Common myeloid progenitor, CD34-positive (primary cell): ENCODE measurements at regions not wholly inside any gene's neighbourhood (a gene's known extent, or its start where the extent isn't known, plus 50 kb on each side); places are given as distances from the start of the nearest gene placed in this dataset.

Experiments used
- CTCF ChIA-PET: fragments of 350-600 bp; sonication (Branson Sonifier 250); formaldehyde crosslinking; loops from one replicate; lab custom pipeline; 2021; ENCODE audit warnings: antibody characterized with exemption; lab: Charles Lee
- POLR2A ChIA-PET: fragments of 350-600 bp; sonication (Branson Sonifier 250); formaldehyde crosslinking; loops from one replicate; lab custom pipeline; 2021; ENCODE audit warnings: antibody characterized with exemption; lab: Charles Lee
- DNase-seq, 3 donors: peaks; one replicate each; pipeline versions ENCODE4 v3.0.0 to v3.0.0-alpha.2; 2013
- H3K27ac ChIP-seq, 2 experiments: 1 replicate in 1 of 2; 2 replicates in 1 of 2; pipeline ENCODE4 v1.7.0; 2013; ENCODE audit warnings: inconsistent platforms in 2 of 2, low read length in 2 of 2, mild to moderate bottlenecking in 2 of 2, low read depth in 1 of 2, moderate library complexity in 1 of 2; ENCODE audit not compliant: severe bottlenecking in 2 of 2, insufficient read depth in 1 of 2, poor library complexity in 1 of 2
- H3K27me3 ChIP-seq, 5 experiments: replicated peaks in 2 of 5; 1 replicate in 3 of 5; 2 replicates in 2 of 5; pipeline versions ENCODE4 v1.6.1 to v1.7.0; 2013; ENCODE audit warnings: low read length in 4 of 5, mild to moderate bottlenecking in 2 of 5, moderate library complexity in 2 of 5, inconsistent platforms in 1 of 5; ENCODE audit not compliant: insufficient read depth in 5 of 5, control insufficient read depth in 4 of 5
- H3K36me3 ChIP-seq, 4 experiments: 1 replicate in 2 of 4; 2 replicates in 2 of 4; pipeline versions ENCODE4 v1.6.1 to v1.7.0; 2013; ENCODE audit warnings: low read length in 3 of 4, control low read depth in 1 of 4, mild to moderate bottlenecking in 1 of 4; ENCODE audit not compliant: control insufficient read depth in 4 of 4, insufficient read depth in 4 of 4
- H3K4me1 ChIP-seq, 4 experiments: 1 replicate in 3 of 4; 2 replicates in 1 of 4; pipeline versions ENCODE4 v1.6.1 to v1.7.1; 2013; ENCODE audit warnings: low read length in 3 of 4, mild to moderate bottlenecking in 3 of 4, control low read depth in 1 of 4, inconsistent platforms in 1 of 4, moderate library complexity in 1 of 4; ENCODE audit not compliant: control insufficient read depth in 4 of 4, insufficient read depth in 4 of 4; ENCODE audit errors: control extremely low read depth in 1 of 4
- H3K4me3 ChIP-seq, 7 experiments: 1 replicate in 4 of 7; 2 replicates in 3 of 7; pipeline versions ENCODE4 v1.5.1 to v1.7.0; 2013; ENCODE audit warnings: mild to moderate bottlenecking in 7 of 7, low read length in 6 of 7, moderate library complexity in 6 of 7, inconsistent platforms in 2 of 7, low read depth in 2 of 7, control low read depth in 1 of 7; ENCODE audit not compliant: insufficient read depth in 4 of 7, control insufficient read depth in 1 of 7; ENCODE audit errors: extremely low read depth in 1 of 7
- H3K9me3 ChIP-seq, 5 experiments: 1 replicate in 4 of 5; 2 replicates in 1 of 5; pipeline versions ENCODE4 v1.6.1 to v1.7.1; 2013; ENCODE audit warnings: low read length in 4 of 5, mild to moderate bottlenecking in 2 of 5, inconsistent platforms in 1 of 5, low read depth in 1 of 5, moderate library complexity in 1 of 5; ENCODE audit not compliant: control insufficient read depth in 4 of 5, insufficient read depth in 2 of 5; ENCODE audit errors: control extremely low read depth in 1 of 5
- WGBS: methylation state at CpG from one replicate; pipeline ENCODE4 v1.1.5; 2013; ENCODE audit not compliant: insufficient coverage; 5-methylcytosine and 5-hydroxymethylcytosine counted together

DNA sequence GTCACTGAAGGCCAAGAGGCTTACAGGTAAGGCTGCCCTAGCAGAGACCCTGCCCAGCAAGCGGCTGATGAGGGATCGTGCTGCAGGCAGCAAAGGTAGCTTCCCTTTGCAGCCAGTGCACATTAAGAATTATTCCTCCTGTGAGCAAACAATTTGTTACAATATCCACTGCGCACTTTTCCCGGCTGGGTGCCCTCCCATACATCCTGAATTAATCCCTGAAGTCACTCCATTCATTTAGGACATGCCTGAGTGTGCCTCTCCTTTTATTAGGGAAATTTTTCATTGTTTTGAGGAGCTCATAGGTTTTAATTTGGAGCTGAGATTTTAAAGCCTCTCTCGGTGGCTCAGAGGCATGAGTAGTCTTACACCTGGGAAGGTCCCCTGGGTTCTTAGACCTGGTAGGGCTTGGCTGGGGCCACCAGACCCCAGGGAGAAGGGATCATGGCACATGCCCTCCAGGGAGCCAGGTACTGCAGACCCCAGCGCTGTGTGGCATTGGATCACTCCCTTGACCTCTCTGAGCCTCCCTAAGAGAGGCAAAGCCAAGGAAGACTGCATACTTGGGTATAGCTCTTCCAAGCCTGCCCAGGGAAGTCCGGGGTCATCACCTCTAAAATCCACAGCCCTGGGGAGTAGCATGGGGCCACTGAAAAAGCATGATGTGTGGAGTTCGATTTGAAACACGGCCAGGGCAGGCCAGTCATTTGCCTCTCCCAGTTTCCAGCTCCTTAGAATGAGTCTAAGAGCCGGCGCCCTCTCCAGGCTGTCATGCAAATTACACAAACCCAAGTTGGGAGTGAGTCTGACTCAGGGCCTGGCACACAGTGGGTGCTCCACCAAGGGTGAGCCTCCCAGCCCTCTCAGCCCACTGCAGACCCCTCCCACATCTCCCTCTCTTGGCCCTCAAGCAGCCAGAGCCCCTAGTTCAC, 151.9 kb upstream of the LINGO1 start:
- H3K27ac ChIP-seq, result no peak overlapping the region
- no peaks in the 10 kb centered on the region for H3K36me3 ChIP-seq
- POLR2A ChIA-PET, result no interaction called here
- WGBS, result 54% methylated on average over 8 of the region's 11 CpGs
- peak; percentile 2 to 28 (median 9) for DNase-seq
- CTCF ChIA-PET, result interaction anchor here (1.4 kb wide), 1 partner anchor 139 kb away, joined by 3 read pairs; no protein-coding TSS in a partner anchor
- peaks cover 0 to 6% (median 2%) of the 10 kb centered on the region in 5 experiments for H3K27me3 ChIP-seq
- peaks cover 0 to 7% (median 0%) of the 10 kb centered on the region in 5 experiments for H3K9me3 ChIP-seq
- H3K4me1 ChIP-seq, result no peaks in the 10 kb centered on the region
- H3K4me3 ChIP-seq, result no peak overlapping the region

DNA sequence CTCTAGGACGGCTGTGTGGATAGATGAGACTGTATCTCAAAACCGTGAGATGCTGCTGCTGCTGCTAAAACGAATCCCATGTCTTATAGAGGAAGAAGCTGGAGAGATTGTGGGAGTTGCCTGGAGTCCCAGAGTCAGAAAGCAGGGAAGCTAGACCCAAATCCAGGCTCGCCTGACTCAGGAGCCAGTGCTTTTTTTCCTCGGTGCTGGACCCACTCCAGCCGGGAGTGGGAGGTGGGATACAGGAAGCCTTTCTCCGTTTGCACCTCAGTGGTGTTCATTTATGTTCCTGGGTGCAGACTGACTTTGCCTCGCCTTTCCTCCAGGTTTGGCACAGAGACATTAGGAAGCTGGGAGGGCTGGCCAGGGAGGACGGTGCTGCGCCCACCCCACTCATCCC, 150.9 kb upstream of the LINGO1 start:
- Histone ChIP-seq H3K4me3 (no peak overlapping the region), H3K27me3 (peaks cover 0 to 6% (median 2%) of the 10 kb centered on the region in 5 experiments), H3K36me3 (no peaks in the 10 kb centered on the region), H3K9me3 (peaks cover 0 to 7% (median 0%) of the 10 kb centered on the region in 5 experiments), H3K4me1 (no peaks in the 10 kb centered on the region), H3K27ac (no peak overlapping the region)
- DNase-seq, result no peak
- 85% methylated on average over 4 of the region's 10 CpGs for WGBS
- POLR2A ChIA-PET, result no interaction called here
- CTCF ChIA-PET, result interaction anchor here (1.4 kb wide), 1 partner anchor 138 kb away, joined by 3 read pairs; no protein-coding TSS in a partner anchor

DNA sequence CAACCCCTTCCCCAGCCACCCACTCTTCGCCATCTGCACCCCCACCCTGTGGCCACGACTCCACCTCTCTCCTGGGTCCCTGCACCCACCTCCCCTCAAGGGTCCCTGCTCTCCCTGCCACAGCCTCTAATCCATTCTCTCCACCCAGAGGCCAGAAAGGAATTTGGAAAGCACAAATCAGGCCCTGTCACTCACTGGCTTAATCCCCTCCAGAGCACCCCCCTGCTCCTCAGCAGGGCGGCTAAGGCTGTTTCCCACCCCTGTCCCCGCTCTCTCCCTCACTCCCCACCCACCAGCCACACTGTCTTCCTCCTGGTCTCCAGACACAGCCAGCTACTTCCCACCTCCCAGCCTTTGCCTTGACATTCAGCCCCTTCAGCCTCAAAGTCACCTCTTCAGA, 150.0 kb upstream of the LINGO1 start:
- POLR2A ChIA-PET, result no interaction called here
- DNase-seq, result no peak
- Histone ChIP-seq H3K36me3 (no peaks in the 10 kb centered on the region), H3K4me3 (no peak overlapping the region), H3K9me3 (peaks cover 0 to 7% (median 0%) of the 10 kb centered on the region in 5 experiments), H3K4me1 (no peaks in the 10 kb centered on the region), H3K27me3 (peaks cover 0 to 6% (median 2%) of the 10 kb centered on the region in 5 experiments), H3K27ac (no peak overlapping the region)
- CTCF ChIA-PET, result no interaction called here
- 100% methylated on average over 2 of the region's 4 CpGs for WGBS

- 90% methylated on average over 6 of the region's 8 CpGs for WGBS
- H3K36me3 ChIP-seq, result no peaks in the 10 kb centered on the region
- CTCF ChIA-PET, result no interaction called here
- H3K9me3 ChIP-seq, result peaks cover 0 to 7% (median 0%) of the 10 kb centered on the region in 5 experiments
- H3K27ac ChIP-seq, result no peak overlapping the region
- no peak overlapping the region for H3K4me3 ChIP-seq
- DNase-seq, result no peak
- POLR2A ChIA-PET, result interaction anchor here (0.9 kb wide), 1 partner anchor 12 kb away, joined by 4 read pairs; no protein-coding TSS in a partner anchor
- H3K4me1 ChIP-seq, result no peaks in the 10 kb centered on the region
- peaks cover 0 to 4% (median 2%) of the 10 kb centered on the region in 5 experiments for H3K27me3 ChIP-seq
Measured at GRCh38 chr15:77781946-77782240, 149.2 kb upstream of the LINGO1 start.

DNA sequence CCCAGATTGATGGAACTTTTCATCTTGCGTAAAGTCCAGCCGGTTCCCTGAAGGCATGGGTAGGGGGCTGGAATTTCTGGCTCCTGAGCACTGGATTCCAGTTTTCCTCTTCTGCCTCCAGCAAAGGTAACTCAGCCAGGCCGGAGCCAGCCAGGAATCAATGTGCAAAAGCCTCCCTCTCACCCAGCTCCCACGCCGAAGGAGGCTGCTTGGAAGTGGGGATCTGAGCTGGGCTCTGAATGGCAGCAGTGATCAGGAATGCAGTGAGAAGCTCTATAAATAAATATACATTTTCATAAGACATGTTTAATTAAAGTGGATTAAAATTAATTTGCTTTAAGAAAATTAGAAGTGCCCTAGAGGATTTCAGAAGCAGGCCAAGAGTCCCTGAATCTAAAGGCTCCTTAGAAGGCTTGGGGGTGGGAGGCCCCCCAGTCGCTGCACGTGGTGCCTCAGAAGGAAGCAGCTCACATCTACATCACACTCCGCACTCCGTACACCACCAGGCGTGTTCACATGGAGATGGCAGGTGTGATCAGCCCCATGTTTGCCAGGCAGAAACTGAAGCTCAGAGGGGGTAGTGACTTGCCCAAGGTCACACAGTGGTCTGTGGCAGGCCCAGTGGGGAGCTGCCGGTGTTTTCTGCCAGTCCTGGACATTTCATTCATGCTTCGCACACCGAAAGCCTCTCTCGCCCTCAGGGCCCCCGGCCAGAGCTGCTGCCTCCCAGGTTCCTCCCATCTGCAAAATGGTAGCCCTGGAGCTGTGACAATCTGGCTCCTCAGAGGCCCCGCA, 148.6 kb upstream of the LINGO1 start:
- no peak for DNase-seq
- CTCF ChIA-PET, result no interaction called here
- POLR2A ChIA-PET, result interaction anchor here (0.9 kb wide), 1 partner anchor 12 kb away, joined by 4 read pairs; no protein-coding TSS in a partner anchor
- Histone ChIP-seq H3K36me3 (no peaks in the 10 kb centered on the region), H3K27ac (no peak overlapping the region), H3K9me3 (peaks cover 0 to 7% (median 0%) of the 10 kb centered on the region in 5 experiments), H3K4me1 (no peaks in the 10 kb centered on the region), H3K27me3 (peaks cover 0 to 2% (median 0%) of the 10 kb centered on the region in 5 experiments), H3K4me3 (no peak overlapping the region)
- WGBS, result 96% methylated on average over 8 of the region's 16 CpGs

DNA sequence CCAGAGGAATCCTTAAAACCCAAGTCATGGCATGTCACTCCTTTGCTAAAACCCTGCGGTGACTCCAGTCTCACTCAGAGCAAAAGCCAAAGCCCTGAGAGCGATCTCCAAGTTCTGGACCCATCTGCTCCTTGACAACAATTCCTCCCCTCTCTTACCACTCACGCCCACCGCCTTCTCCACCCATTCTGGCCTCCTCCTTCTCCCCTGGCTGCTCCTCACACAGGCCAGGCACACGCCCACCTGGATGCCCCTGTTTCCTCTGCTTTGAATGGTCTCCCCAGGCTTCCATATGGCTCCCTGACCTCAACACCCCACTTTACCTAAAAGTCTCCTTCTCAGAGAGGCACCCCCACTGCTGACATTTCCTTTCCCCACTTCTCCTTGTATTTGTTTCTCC, 146.1 kb upstream of the LINGO1 start:
- Histone ChIP-seq H3K9me3 (peaks cover 0 to 7% (median 0%) of the 10 kb centered on the region in 5 experiments), H3K4me3 (no peak overlapping the region), H3K27ac (no peak overlapping the region), H3K36me3 (no peaks in the 10 kb centered on the region), H3K27me3 (peaks cover 0 to 2% (median 0%) of the 10 kb centered on the region in 5 experiments), H3K4me1 (no peaks in the 10 kb centered on the region)
- ChIA-PET POLR2A (no interaction called here), CTCF (no interaction called here)
- no peak for DNase-seq
- WGBS, result 100% methylated on average over 3 of the region's 5 CpGs
